ENCODE measurements at regions not wholly inside any gene's neighbourhood (a gene's known extent, or its start where the extent isn't known, plus 50 kb on each side); places are given as distances from the start of the nearest gene placed in this dataset.

- CTCF ChIA-PET = no interaction called here
These were observed 60.0 kb upstream of the EPS8L3 start for GRCh38 chr1:109823543-109824348.

GRCh38 chr1:109822749-109823542 is 59.2 kb upstream of the EPS8L3 start:
- WGBS (ENCODE audit: insufficient coverage) = 81% methylated on average over 5 of the region's 6 CpGs
- no peak for ATAC-seq (replicated peaks in 1 of 4)
- CTCF ChIA-PET = no interaction called here
- H3K36me3 Mint-ChIP-seq = no peaks in the 10 kb centered on the region
- H3K27me3 Mint-ChIP-seq = no peaks in the 10 kb centered on the region
- no peak overlapping the region for H3K4me3 ChIP-seq (ENCODE audit: control insufficient read depth in 1 of 2, extremely low read depth in 1 of 2, low read length in 1 of 2)
- H3K27ac ChIP-seq (ENCODE audit: low read length) = no peak overlapping the region
- no peaks in the 10 kb centered on the region for H3K9me3 ChIP-seq
- no peaks in the 10 kb centered on the region for H3K36me3 ChIP-seq (ENCODE audit: control insufficient read depth in 2 of 2, extremely low read depth in 1 of 2, insufficient read depth in 1 of 2, low read length in 1 of 2)
- peaks cover 6 to 16% (median 11%) of the 10 kb centered on the region in 3 donors for H3K4me1 Mint-ChIP-seq
- POLR2A ChIA-PET = no interaction called here
- DNase-seq = no peak
- peaks cover 0 to 43% of the 10 kb centered on the region in 2 experiments for H3K4me1 ChIP-seq (ENCODE audit: control insufficient read depth in 1 of 2, extremely low read depth in 1 of 2, insufficient read depth in 2 of 2, low read length in 2 of 2)
- H3K27me3 ChIP-seq (replicated peaks in 1 of 2; ENCODE audit: control insufficient read depth in 2 of 2, extremely low read depth in 1 of 2, insufficient read depth in 2 of 2, low read length in 1 of 2) = peaks cover 0 to 9% of the 10 kb centered on the region in 2 experiments
- no peaks in the 10 kb centered on the region for H3K9me3 Mint-ChIP-seq
- H3K4me3 Mint-ChIP-seq = no peak overlapping the region
- peak overlapping the region in 1 of 2 donors; percentile 13 for H3K27ac Mint-ChIP-seq

More at GRCh38 chr1:109823543-109824348, 60.0 kb upstream of the EPS8L3 start:
- no peaks in the 10 kb centered on the region for H3K9me3 Mint-ChIP-seq
- H3K36me3 ChIP-seq (ENCODE audit: control insufficient read depth in 2 of 2, extremely low read depth in 1 of 2, insufficient read depth in 1 of 2, low read length in 1 of 2) = no peaks in the 10 kb centered on the region
- WGBS (ENCODE audit: insufficient coverage) = 93% methylated on average over 10 of the region's 16 CpGs
- no peaks in the 10 kb centered on the region for H3K9me3 ChIP-seq
- DNase-seq = no peak
- peaks cover 6 to 16% (median 11%) of the 10 kb centered on the region in 3 donors for H3K4me1 Mint-ChIP-seq
- H3K4me3 ChIP-seq (ENCODE audit: control insufficient read depth in 1 of 2, extremely low read depth in 1 of 2, low read length in 1 of 2) = no peak overlapping the region
- H3K27ac Mint-ChIP-seq = no peak overlapping the region
- H3K4me3 Mint-ChIP-seq = no peak overlapping the region
- H3K4me1 ChIP-seq (ENCODE audit: control insufficient read depth in 1 of 2, extremely low read depth in 1 of 2, insufficient read depth in 2 of 2, low read length in 2 of 2) = peaks cover 0 to 43% of the 10 kb centered on the region in 2 experiments
- ATAC-seq (replicated peaks in 1 of 4) = no peak
- H3K27me3 Mint-ChIP-seq = no peaks in the 10 kb centered on the region
- H3K36me3 Mint-ChIP-seq = no peaks in the 10 kb centered on the region
- POLR2A ChIA-PET = no interaction called here
- H3K27me3 ChIP-seq (replicated peaks in 1 of 2; ENCODE audit: control insufficient read depth in 2 of 2, extremely low read depth in 1 of 2, insufficient read depth in 2 of 2, low read length in 1 of 2) = peaks cover 0 to 9% of the 10 kb centered on the region in 2 experiments
- H3K27ac ChIP-seq (ENCODE audit: low read length) = no peak overlapping the region

GRCh38 chr1:109821831-109822745 is 58.4 kb upstream of the EPS8L3 start:
- CTCF ChIA-PET = no interaction called here
- Histone ChIP-seq H3K27ac (ENCODE audit: low read length) (no peak overlapping the region), H3K36me3 (ENCODE audit: control insufficient read depth in 2 of 2, extremely low read depth in 1 of 2, insufficient read depth in 1 of 2, low read length in 1 of 2) (no peaks in the 10 kb centered on the region), H3K27me3 (replicated peaks in 1 of 2; ENCODE audit: control insufficient read depth in 2 of 2, extremely low read depth in 1 of 2, insufficient read depth in 2 of 2, low read length in 1 of 2) (peaks cover 0 to 9% of the 10 kb centered on the region in 2 experiments), H3K9me3 (no peaks in the 10 kb centered on the region), H3K4me1 (ENCODE audit: control insufficient read depth in 1 of 2, extremely low read depth in 1 of 2, insufficient read depth in 2 of 2, low read length in 2 of 2) (peaks cover 0 to 43% of the 10 kb centered on the region in 2 experiments), H3K4me3 (ENCODE audit: control insufficient read depth in 1 of 2, extremely low read depth in 1 of 2, low read length in 1 of 2) (no peak overlapping the region)
- H3K9me3 Mint-ChIP-seq = no peaks in the 10 kb centered on the region
- ATAC-seq (replicated peaks in 1 of 4) (no peak), DNase-seq (peak in 1 of 35 experiments; percentile 18)
- POLR2A ChIA-PET = no interaction called here
- H3K4me1 Mint-ChIP-seq = peaks cover 6 to 16% (median 11%) of the 10 kb centered on the region in 3 donors
- 88% methylated on average over 10 of the region's 14 CpGs for WGBS (ENCODE audit: insufficient coverage)
- no peak overlapping the region for H3K4me3 Mint-ChIP-seq
- H3K36me3 Mint-ChIP-seq = no peaks in the 10 kb centered on the region
- no peaks in the 10 kb centered on the region for H3K27me3 Mint-ChIP-seq
- H3K27ac Mint-ChIP-seq = peak overlapping the region in 1 of 2 donors; percentile 13

- DNase-seq = peak in 1 of 35 experiments; percentile 30
- ATAC-seq (replicated peaks in 1 of 4) = no peak
- Histone ChIP-seq H3K9me3 (no peaks in the 10 kb centered on the region), H3K4me3 (ENCODE audit: control insufficient read depth in 1 of 2, extremely low read depth in 1 of 2, low read length in 1 of 2) (no peak overlapping the region), H3K27me3 (replicated peaks in 1 of 2; ENCODE audit: control insufficient read depth in 2 of 2, extremely low read depth in 1 of 2, insufficient read depth in 2 of 2, low read length in 1 of 2) (peaks cover 0 to 6% of the 10 kb centered on the region in 2 experiments), H3K4me1 (ENCODE audit: control insufficient read depth in 1 of 2, extremely low read depth in 1 of 2, insufficient read depth in 2 of 2, low read length in 2 of 2) (peaks cover 0 to 41% of the 10 kb centered on the region in 2 experiments), H3K27ac (ENCODE audit: low read length) (no peak overlapping the region), H3K36me3 (ENCODE audit: control insufficient read depth in 2 of 2, extremely low read depth in 1 of 2, insufficient read depth in 1 of 2, low read length in 1 of 2) (no peaks in the 10 kb centered on the region)
- 80% methylated on average over 6 of the region's 8 CpGs for WGBS (ENCODE audit: insufficient coverage)
- POLR2A ChIA-PET = no interaction called here
- H3K27ac Mint-ChIP-seq = no peak overlapping the region
- CTCF ChIA-PET = no interaction called here
- no peaks in the 10 kb centered on the region for H3K36me3 Mint-ChIP-seq
- no peaks in the 10 kb centered on the region for H3K9me3 Mint-ChIP-seq
- H3K4me1 Mint-ChIP-seq = peaks cover 6 to 16% (median 15%) of the 10 kb centered on the region in 3 donors
- H3K27me3 Mint-ChIP-seq = no peaks in the 10 kb centered on the region
- no peak overlapping the region for H3K4me3 Mint-ChIP-seq
These were observed 57.5 kb upstream of the EPS8L3 start for GRCh38 chr1:109821221-109821669.

- ATAC-seq (replicated peaks in 1 of 4) (no peak), DNase-seq (no peak)
- H3K9me3 ChIP-seq = no peaks in the 10 kb centered on the region
- H3K4me3 ChIP-seq (ENCODE audit: control insufficient read depth in 1 of 2, extremely low read depth in 1 of 2, low read length in 1 of 2) = no peak overlapping the region
- ChIA-PET CTCF (no interaction called here), POLR2A (no interaction called here)
- Mint-ChIP-seq H3K9me3 (peaks cover 0 to 7% (median 4%) of the 10 kb centered on the region in 3 donors), H3K27ac (no peak overlapping the region), H3K27me3 (no peaks in the 10 kb centered on the region), H3K4me1 (peaks cover 2 to 17% (median 12%) of the 10 kb centered on the region in 3 donors), H3K4me3 (no peak overlapping the region), H3K36me3 (no peaks in the 10 kb centered on the region)
- H3K27ac ChIP-seq (ENCODE audit: low read length) = no peak overlapping the region
- no CpG with 5 or more reads among the region's 3 CpGs for WGBS (ENCODE audit: insufficient coverage)
- H3K27me3 ChIP-seq (replicated peaks in 1 of 2; ENCODE audit: control insufficient read depth in 2 of 2, extremely low read depth in 1 of 2, insufficient read depth in 2 of 2, low read length in 1 of 2) = peaks cover 0 to 6% of the 10 kb centered on the region in 2 experiments
- no peaks in the 10 kb centered on the region for H3K36me3 ChIP-seq (ENCODE audit: control insufficient read depth in 2 of 2, extremely low read depth in 1 of 2, insufficient read depth in 1 of 2, low read length in 1 of 2)
- H3K4me1 ChIP-seq (ENCODE audit: control insufficient read depth in 1 of 2, extremely low read depth in 1 of 2, insufficient read depth in 2 of 2, low read length in 2 of 2) = peaks cover 0 to 41% of the 10 kb centered on the region in 2 experiments
These were observed 56.2 kb upstream of the EPS8L3 start for GRCh38 chr1:109819906-109820305.

All from T-cell (primary cell).